Fibroblast of lung (primary cell): ENCODE measurements at regions not wholly inside any gene's neighbourhood (a gene's known extent, or its start where the extent isn't known, plus 50 kb on each side); places are given as distances from the start of the nearest gene placed in this dataset.

Source experiments
- DNase-seq, 2 donors: peaks; one replicate each; pipeline versions ENCODE4 v3.0.0 to v3.0.0-alpha.2; 2010; ENCODE audit warnings: low read depth in 2 of 2
- H2AFZ ChIP-seq: 2 replicates; pipeline ENCODE4 v1.5.1; 2012; ENCODE audit warnings: low read length, control low read depth, inconsistent platforms
- H3K27ac ChIP-seq: 2 replicates; pipeline ENCODE4 v1.5.1; 2011; ENCODE audit warnings: low read length, control low read depth; ENCODE audit not compliant: insufficient read depth
- H3K27me3 ChIP-seq: 2 replicates; pipeline ENCODE4 v1.5.1; 2011; ENCODE audit warnings: mild to moderate bottlenecking, low read length; ENCODE audit not compliant: control insufficient read depth, insufficient read depth
- H3K36me3 ChIP-seq: 2 replicates; pipeline ENCODE4 v1.5.1; 2011; ENCODE audit warnings: low read length; ENCODE audit not compliant: control insufficient read depth, insufficient read depth
- H3K4me1 ChIP-seq: 2 replicates; pipeline ENCODE4 v1.5.1; 2011; ENCODE audit warnings: low read length; ENCODE audit not compliant: control insufficient read depth, insufficient read depth; ENCODE audit errors: extremely low read depth
- H3K4me2 ChIP-seq: 2 replicates; pipeline ENCODE4 v1.5.1; 2011; ENCODE audit warnings: low read length, control low read depth; ENCODE audit not compliant: insufficient read depth; ENCODE audit errors: extremely low read depth
- H3K4me3 ChIP-seq, 4 experiments: fragments of 200-600 bp in 1 of 4; sonication (generic) in 1 of 4; replicated peaks in 1 of 4; 2 replicates each; pipeline ENCODE4 v1.5.1; 2011 to 2016; ENCODE audit warnings: low read length in 4 of 4, low read depth in 3 of 4, mild to moderate bottlenecking in 3 of 4, control low read depth in 2 of 4, inconsistent platforms in 1 of 4, mixed read lengths in 1 of 4; ENCODE audit not compliant: insufficient read depth in 1 of 4; ENCODE audit errors: control extremely low read depth in 1 of 4
- H3K79me2 ChIP-seq: 2 replicates; pipeline ENCODE4 v1.5.1; 2012; ENCODE audit warnings: mild to moderate bottlenecking, low read length, inconsistent platforms; ENCODE audit not compliant: control insufficient read depth, insufficient read depth
- H3K9ac ChIP-seq: 2 replicates; pipeline ENCODE4 v1.5.1; 2011; ENCODE audit warnings: mild to moderate bottlenecking, low read length, control low read depth; ENCODE audit not compliant: insufficient read depth
- H3K9me3 ChIP-seq: 2 replicates; pipeline ENCODE4 v1.5.1; 2012; ENCODE audit warnings: low read depth, low read length; ENCODE audit not compliant: control insufficient read depth, insufficient read depth
- H4K20me1 ChIP-seq: 2 replicates; pipeline ENCODE4 v1.5.1; 2011; ENCODE audit warnings: low read length; ENCODE audit not compliant: control insufficient read depth, insufficient read depth; ENCODE audit errors: extremely low read depth
- CTCF ChIP-seq, 2 donors: IDR thresholded peaks in 1 of 2; conservative IDR thresholded peaks in 1 of 2; 1 replicate in 1 of 2; 2 replicates in 1 of 2; pipeline ENCODE4 v1.5.1; 2011 to 2012; ENCODE audit warnings: low read length in 2 of 2, control low read depth in 1 of 2, inconsistent platforms in 1 of 2, low read depth in 1 of 2, mild to moderate bottlenecking in 1 of 2
- EZH2 ChIP-seq: IDR thresholded peaks from 2 replicates; pipeline ENCODE4 v1.5.1; 2012; ENCODE audit warnings: low read length, control low read depth, mild to moderate bottlenecking; ENCODE audit errors: missing control alignments

DNA sequence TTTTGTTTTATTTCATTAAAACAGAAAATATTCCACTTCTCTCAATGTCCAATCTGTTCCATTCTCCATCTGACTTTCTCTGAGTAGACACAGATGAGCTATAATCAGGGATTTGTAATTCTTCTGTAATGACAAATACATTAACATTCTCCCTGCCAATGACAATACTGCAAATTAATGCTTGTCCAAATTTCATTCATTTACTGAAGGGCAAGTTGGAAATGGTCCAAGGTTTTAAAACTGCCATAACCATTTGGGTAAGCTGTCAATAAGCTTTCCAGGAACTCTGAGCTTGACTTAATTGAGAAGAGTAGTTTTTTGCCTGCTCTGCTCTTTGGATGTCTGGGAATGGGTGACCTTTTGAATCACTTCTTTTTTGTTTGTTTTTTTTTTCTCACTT lies 253.5 kb downstream of the DMRTA1 start:
- Histone ChIP-seq H2AFZ (no peak overlapping the region), H3K9me3 (no peaks in the 10 kb centered on the region), H3K4me2 (no peak overlapping the region), H3K27ac (no peak overlapping the region), H3K79me2 (no peaks in the 10 kb centered on the region), H4K20me1 (no peaks in the 10 kb centered on the region), H3K4me1 (no peaks in the 10 kb centered on the region), H3K4me3 (no peak overlapping the region), H3K36me3 (no peaks in the 10 kb centered on the region), H3K27me3 (no peaks in the 10 kb centered on the region), H3K9ac (no peak overlapping the region)
- TF ChIP-seq EZH2, result no peak
- TF ChIP-seq CTCF (conservative IDR thresholded peaks at IDR 0.05 in 1 of 2, IDR thresholded peaks at IDR 0.05 in 1 of 2; ENCODE audit: low read depth in 1 of 2, low read length in 2 of 2), result no peak
- no peak for DNase-seq

GRCh38 chr9:22718653-22719052 lies 272.0 kb downstream of the DMRTA1 start:
- Histone ChIP-seq H2AFZ (no peak overlapping the region), H3K79me2 (no peaks in the 10 kb centered on the region), H4K20me1 (no peaks in the 10 kb centered on the region), H3K9me3 (no peaks in the 10 kb centered on the region), H3K27ac (no peak overlapping the region), H3K4me3 (no peak overlapping the region), H3K4me1 (no peaks in the 10 kb centered on the region), H3K4me2 (no peak overlapping the region), H3K27me3 (no peaks in the 10 kb centered on the region), H3K36me3 (no peaks in the 10 kb centered on the region), H3K9ac (no peak overlapping the region)
- no peak for TF ChIP-seq EZH2
- TF ChIP-seq CTCF (conservative IDR thresholded peaks at IDR 0.05 in 1 of 2, IDR thresholded peaks at IDR 0.05 in 1 of 2; ENCODE audit: low read depth in 1 of 2, low read length in 2 of 2), result peak in 1 of 2 donors; percentile 18
- DNase-seq, result no peak

DNA sequence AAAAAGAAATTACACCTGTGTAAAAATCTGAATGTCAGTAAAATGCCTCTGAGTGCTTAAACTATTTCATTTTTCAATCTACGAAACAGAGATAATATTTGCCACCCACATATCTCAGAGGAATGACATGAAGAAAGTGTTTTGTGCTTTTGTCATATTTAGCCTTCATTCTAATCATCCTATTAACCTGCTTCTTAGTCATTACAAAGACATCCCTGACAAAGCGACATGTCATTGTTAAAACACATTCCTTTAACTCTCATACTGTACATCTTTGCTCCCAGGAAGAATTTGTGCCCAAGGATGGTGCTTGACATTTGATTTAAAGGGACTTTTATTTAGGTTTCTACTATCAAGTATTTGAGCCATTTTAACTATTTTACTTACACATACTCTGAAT lies 275.9 kb downstream of the DMRTA1 start:
- Histone ChIP-seq H4K20me1 (no peaks in the 10 kb centered on the region), H3K27ac (no peak overlapping the region), H3K9me3 (no peaks in the 10 kb centered on the region), H3K4me2 (no peak overlapping the region), H3K4me3 (no peak overlapping the region), H3K79me2 (no peaks in the 10 kb centered on the region), H2AFZ (no peak overlapping the region), H3K36me3 (no peaks in the 10 kb centered on the region), H3K27me3 (no peaks in the 10 kb centered on the region), H3K4me1 (no peaks in the 10 kb centered on the region), H3K9ac (no peak overlapping the region)
- DNase-seq, result peak in 1 of 2 donors; percentile 5
- no peak for TF ChIP-seq CTCF (conservative IDR thresholded peaks at IDR 0.05 in 1 of 2, IDR thresholded peaks at IDR 0.05 in 1 of 2; ENCODE audit: low read depth in 1 of 2, low read length in 2 of 2)
- TF ChIP-seq EZH2, result no peak
